ENCODE measurements at regions not wholly inside any gene's neighbourhood (a gene's known extent, or its start where the extent isn't known, plus 50 kb on each side); places are given as distances from the start of the nearest gene placed in this dataset.
"Not testable (repeated sequence)": the region's sequence is repeated elsewhere in the genome, so short reads cannot be mapped to it uniquely, and the experiment has no call there.

- peaks cover 6% of the 10 kb centered on the region for H3K4me1 ChIP-seq (ENCODE audit: insufficient read depth, low read length, poor library complexity, severe bottlenecking)
- H3K9me3 ChIP-seq (ENCODE audit: low read depth, low read length, poor library complexity, severe bottlenecking) = no peaks in the 10 kb centered on the region
- no peak overlapping the region for H3K4me3 ChIP-seq (ENCODE audit: low read depth, low read length, poor library complexity, severe bottlenecking)
- no peak overlapping the region for H3K27ac ChIP-seq (ENCODE audit: low read depth, low read length, poor library complexity, severe bottlenecking)
- no peaks in the 10 kb centered on the region for H3K36me3 ChIP-seq (ENCODE audit: insufficient read depth, low read length, poor library complexity, severe bottlenecking)
- POLR2A ChIA-PET (ENCODE audit: low non-redundant PET) = no interaction called here
- TF ChIP-seq EZH2 (IDR thresholded peaks at IDR 0.05; ENCODE audit: borderline replicate concordance, low read depth, low read length, poor library complexity, severe bottlenecking) = no peak
- no peak for TF ChIP-seq CTCF (conservative IDR thresholded peaks at IDR 0.05; ENCODE audit: low read depth, low read length)
- BruUV-seq (replicated peaks) = no TSS peak
- intact Hi-C loops (cut with micrococcal nuclease; ENCODE audit: unreplicated experiment) = loop anchor here (5.0 to 10.0 kb wide), 4 partner anchors 270 to 610 kb away; no protein-coding TSS in a partner anchor
- CTCF ChIA-PET = no interaction called here
- no peaks in the 10 kb centered on the region for H3K27me3 ChIP-seq (replicated peaks; ENCODE audit: insufficient read depth, low read depth, low read length, poor library complexity)
- no peak for DNase-seq (ENCODE audit: low spot score)
Measured at GRCh38 chr14:87615047-87615446, 377.9 kb downstream of the GALC start.

GRCh38 chr14:87613881-87614280 lies 379.1 kb downstream of the GALC start:
- ChIA-PET CTCF (no interaction called here), POLR2A (ENCODE audit: low non-redundant PET) (no interaction called here)
- TF ChIP-seq EZH2 (IDR thresholded peaks at IDR 0.05; ENCODE audit: borderline replicate concordance, low read depth, low read length, poor library complexity, severe bottlenecking) = no peak
- TF ChIP-seq CTCF (conservative IDR thresholded peaks at IDR 0.05; ENCODE audit: low read depth, low read length) = no peak
- H3K27me3 ChIP-seq (replicated peaks; ENCODE audit: insufficient read depth, low read depth, low read length, poor library complexity) = no peaks in the 10 kb centered on the region
- intact Hi-C loops (cut with micrococcal nuclease; ENCODE audit: unreplicated experiment) = loop anchor here (10.0 kb wide), 3 partner anchors 269 to 609 kb away; no protein-coding TSS in a partner anchor
- peaks cover 6% of the 10 kb centered on the region for H3K4me1 ChIP-seq (ENCODE audit: insufficient read depth, low read length, poor library complexity, severe bottlenecking)
- no peaks in the 10 kb centered on the region for H3K9me3 ChIP-seq (ENCODE audit: low read depth, low read length, poor library complexity, severe bottlenecking)
- no peak for DNase-seq (ENCODE audit: low spot score)
- no peak overlapping the region for H3K27ac ChIP-seq (ENCODE audit: low read depth, low read length, poor library complexity, severe bottlenecking)
- no peak overlapping the region for H3K4me3 ChIP-seq (ENCODE audit: low read depth, low read length, poor library complexity, severe bottlenecking)
- no TSS peak for BruUV-seq (replicated peaks)
- no peaks in the 10 kb centered on the region for H3K36me3 ChIP-seq (ENCODE audit: insufficient read depth, low read length, poor library complexity, severe bottlenecking)

- H3K27ac ChIP-seq (ENCODE audit: low read depth, low read length, poor library complexity, severe bottlenecking); H3K27me3 ChIP-seq (replicated peaks; ENCODE audit: insufficient read depth, low read depth, low read length, poor library complexity); DNase-seq (ENCODE audit: low spot score); POLR2A ChIA-PET (ENCODE audit: low non-redundant PET); H3K4me3 ChIP-seq (ENCODE audit: low read depth, low read length, poor library complexity, severe bottlenecking); CTCF ChIA-PET; H3K9me3 ChIP-seq (ENCODE audit: low read depth, low read length, poor library complexity, severe bottlenecking); intact Hi-C loops (cut with micrococcal nuclease; ENCODE audit: unreplicated experiment); H3K4me1 ChIP-seq (ENCODE audit: insufficient read depth, low read length, poor library complexity, severe bottlenecking); BruUV-seq (replicated peaks); H3K36me3 ChIP-seq (ENCODE audit: insufficient read depth, low read length, poor library complexity, severe bottlenecking): not testable (repeated sequence)
Measured at GRCh38 chr14:87607056-87607455, 385.9 kb downstream of the GALC start.

GRCh38 chr14:87601036-87601435 lies 391.9 kb downstream of the GALC start:
- ChIA-PET CTCF (no interaction called here), POLR2A (ENCODE audit: low non-redundant PET) (no interaction called here)
- intact Hi-C loops (cut with micrococcal nuclease; ENCODE audit: unreplicated experiment) = no loop called here
- TF ChIP-seq EZH2 (IDR thresholded peaks at IDR 0.05; ENCODE audit: borderline replicate concordance, low read depth, low read length, poor library complexity, severe bottlenecking) (no peak), CTCF (conservative IDR thresholded peaks at IDR 0.05; ENCODE audit: low read depth, low read length) (no peak)
- no TSS peak for BruUV-seq (replicated peaks)
- H3K27me3 ChIP-seq (replicated peaks; ENCODE audit: insufficient read depth, low read depth, low read length, poor library complexity) = no peaks in the 10 kb centered on the region
- DNase-seq (ENCODE audit: low spot score) = no peak
- H3K27ac ChIP-seq (ENCODE audit: low read depth, low read length, poor library complexity, severe bottlenecking) = no peak overlapping the region
- no peaks in the 10 kb centered on the region for H3K9me3 ChIP-seq (ENCODE audit: low read depth, low read length, poor library complexity, severe bottlenecking)
- H3K36me3 ChIP-seq (ENCODE audit: insufficient read depth, low read length, poor library complexity, severe bottlenecking) = no peaks in the 10 kb centered on the region
- no peak overlapping the region for H3K4me3 ChIP-seq (ENCODE audit: low read depth, low read length, poor library complexity, severe bottlenecking)
- no peaks in the 10 kb centered on the region for H3K4me1 ChIP-seq (ENCODE audit: insufficient read depth, low read length, poor library complexity, severe bottlenecking)
